Ishikawa (cell line): ENCODE measurements at regions not wholly inside any gene's neighbourhood (a gene's known extent, or its start where the extent isn't known, plus 50 kb on each side); places are given as distances from the start of the nearest gene placed in this dataset.

ENCODE experiments used
- CEBPB ChIP-seq: IDR thresholded peaks from 2 replicates; pipeline ENCODE4 v1.6.1; 2012
- CREB1 ChIP-seq: IDR thresholded peaks from 2 replicates; pipeline ENCODE4 v1.6.1; 2012; ENCODE audit warnings: low read depth
- EP300 ChIP-seq: IDR thresholded peaks from 2 replicates; pipeline ENCODE4 v1.6.1; 2012; ENCODE audit warnings: borderline replicate concordance
- MAX ChIP-seq: IDR thresholded peaks from 2 replicates; pipeline ENCODE4 v1.6.1; 2012
- NFIC ChIP-seq: IDR thresholded peaks from 2 replicates; pipeline ENCODE4 v1.6.1; 2012
- RAD21 ChIP-seq: IDR thresholded peaks from 2 replicates; pipeline ENCODE4 v1.6.1; 2012; ENCODE audit warnings: low read depth
- REST ChIP-seq: IDR thresholded peaks from 2 replicates; pipeline ENCODE4 v1.6.1; 2012; ENCODE audit warnings: low read depth, mild to moderate bottlenecking
- TAF1 ChIP-seq: IDR thresholded peaks from 2 replicates; pipeline ENCODE4 v1.6.1; 2012; ENCODE audit warnings: low read depth, mild to moderate bottlenecking
- TCF12 ChIP-seq: IDR thresholded peaks from 2 replicates; pipeline ENCODE4 v1.6.1; 2012; ENCODE audit warnings: low read depth
- TEAD4 ChIP-seq: IDR thresholded peaks from 2 replicates; pipeline ENCODE4 v1.6.1; 2012
- YY1 ChIP-seq: IDR thresholded peaks from 2 replicates; pipeline ENCODE4 v1.6.1; 2012; ENCODE audit warnings: low read depth
- ZBTB7A ChIP-seq: IDR thresholded peaks from 2 replicates; pipeline ENCODE4 v1.6.1; 2012; ENCODE audit warnings: low read depth

GRCh38 chr2:186319105-186319504, 167.0 kb upstream of the ZC3H15 start:
- TF ChIP-seq NFIC: no peak
- no peak for TF ChIP-seq TAF1
- TF ChIP-seq TEAD4: no peak
- no peak for TF ChIP-seq CREB1
- no peak for TF ChIP-seq REST
- no peak for TF ChIP-seq MAX
- no peak for TF ChIP-seq EP300
- TF ChIP-seq TCF12: no peak
- TF ChIP-seq ZBTB7A: no peak
- no peak for TF ChIP-seq RAD21
- no peak for TF ChIP-seq CEBPB
- no peak for TF ChIP-seq YY1
